ENCODE measurements at regions not wholly inside any gene's neighbourhood (a gene's known extent, or its start where the extent isn't known, plus 50 kb on each side); places are given as distances from the start of the nearest gene placed in this dataset.

GRCh38 chr1:4393191-4393590, 261.2 kb upstream of the AJAP1 start:
- TF ChIP-seq POLR2A (IDR thresholded peaks at IDR 0.05) (no peak), CTCF (IDR thresholded peaks at IDR 0.05) (no peak)
